GM23338 (cell line): ENCODE measurements at regions not wholly inside any gene's neighbourhood (a gene's known extent, or its start where the extent isn't known, plus 50 kb on each side); places are given as distances from the start of the nearest gene placed in this dataset.

Experiments used
- ATAC-seq: fragments of 200-7000 bp; cut with Tn5 transposase; 3 replicates; pipeline ENCODE4 v1.9.1; 2020
- DNase-seq: peaks from one replicate; pipeline ENCODE4 v3.0.0-alpha.2; 2015; ENCODE audit warnings: low spot score
- H2AFZ ChIP-seq: fragments of 200-600 bp; sonication (generic); 2 replicates; pipeline ENCODE4 v1.8.0; 2016; ENCODE audit warnings: antibody characterized with exemption, mild to moderate bottlenecking, moderate library complexity
- H3F3A ChIP-seq: fragments of 200-600 bp; sonication (generic); replicated peaks from 2 replicates; pipeline ENCODE4 v1.8.0; 2017; ENCODE audit warnings: antibody characterized with exemption, mixed run types, low read depth
- H3K27ac ChIP-seq: fragments of 200-600 bp; sonication (generic); 2 replicates; pipeline ENCODE4 v1.6.1; 2016; ENCODE audit warnings: low read depth
- H3K27me3 ChIP-seq: fragments of 200-600 bp; sonication (generic); 2 replicates; pipeline ENCODE4 v1.8.0; 2016; ENCODE audit warnings: mild to moderate bottlenecking, mixed run types, moderate library complexity; ENCODE audit not compliant: insufficient read depth
- H3K36me3 ChIP-seq: fragments of 200-600 bp; sonication (generic); 2 replicates; pipeline ENCODE4 v1.8.0; 2016; ENCODE audit warnings: mild to moderate bottlenecking; ENCODE audit not compliant: insufficient read depth
- H3K4me1 ChIP-seq: fragments of 200-600 bp; sonication (generic); 2 replicates; pipeline ENCODE4 v1.8.0; 2016; ENCODE audit warnings: mild to moderate bottlenecking, moderate library complexity; ENCODE audit not compliant: insufficient read depth
- H3K4me2 ChIP-seq: fragments of 200-600 bp; sonication (generic); 2 replicates; pipeline ENCODE4 v1.7.1; 2017; ENCODE audit warnings: mixed run types
- H3K4me3 ChIP-seq: fragments of 200-600 bp; sonication (generic); 2 replicates; pipeline ENCODE4 v1.6.1; 2016; ENCODE audit warnings: mixed run types
- H3K79me2 ChIP-seq: fragments of 200-600 bp; sonication (generic); replicated peaks from 2 replicates; pipeline ENCODE4 v1.8.0; 2017; ENCODE audit warnings: mild to moderate bottlenecking; ENCODE audit not compliant: insufficient read depth
- H3K9me2 ChIP-seq: fragments of 200-600 bp; sonication (generic); 2 replicates; pipeline ENCODE4 v1.8.0; 2017; ENCODE audit not compliant: insufficient read depth
- H4K20me1 ChIP-seq: fragments of 200-600 bp; sonication (generic); replicated peaks from 2 replicates; pipeline ENCODE4 v1.8.0; 2017; ENCODE audit warnings: mild to moderate bottlenecking; ENCODE audit not compliant: insufficient read depth
- H3K27ac Mint-ChIP-seq: 2 replicates; pipeline ENCODE4 v1.8.0; 2020; ENCODE audit warnings: inconsistent platforms, mild to moderate bottlenecking, moderate library complexity, mixed read lengths
- H3K27me3 Mint-ChIP-seq: 3 replicates; pipeline ENCODE4 v1.8.0; 2022; ENCODE audit warnings: low read depth, mild to moderate bottlenecking, moderate library complexity, mixed read lengths, inconsistent platforms; ENCODE audit not compliant: insufficient read depth, poor library complexity
- H3K36me3 Mint-ChIP-seq: 3 replicates; pipeline ENCODE4 v1.8.0; 2021; ENCODE audit warnings: low read depth, mild to moderate bottlenecking, inconsistent platforms, moderate library complexity, mixed read lengths
- H3K4me1 Mint-ChIP-seq: 3 replicates; pipeline ENCODE4 v1.8.0; 2020; ENCODE audit warnings: mild to moderate bottlenecking, inconsistent platforms, mixed read lengths
- H3K4me3 Mint-ChIP-seq: 3 replicates; pipeline ENCODE4 v1.8.0; 2021; ENCODE audit warnings: moderate library complexity, mild to moderate bottlenecking, inconsistent platforms, mixed read lengths
- H3K9me3 Mint-ChIP-seq: 3 replicates; pipeline ENCODE4 v1.8.0; 2020; ENCODE audit warnings: moderate library complexity, mild to moderate bottlenecking, inconsistent platforms, mixed read lengths
- CREB1 ChIP-seq: fragments of 250-450 bp; sonication (Bioruptor Pico); IDR thresholded peaks from 2 replicates; pipeline ENCODE4 v1.5.0; 2020; ENCODE audit warnings: low read depth, mild to moderate bottlenecking, moderate library complexity
- JUNB ChIP-seq: IDR thresholded peaks from one replicate; pipeline ENCODE4 v1.6.1; 2016; ENCODE audit warnings: antibody characterized with exemption; ENCODE audit not compliant: unreplicated experiment
- NANOG ChIP-seq: IDR thresholded peaks from 2 replicates; pipeline ENCODE4 v1.6.1; 2016; ENCODE audit warnings: antibody characterized with exemption, borderline replicate concordance
- STAT1 ChIP-seq: IDR thresholded peaks from one replicate; pipeline ENCODE4 v1.6.1; 2016; ENCODE audit warnings: antibody characterized with exemption; ENCODE audit not compliant: unreplicated experiment
- ZNF331 ChIP-seq: fragments of 250-450 bp; sonication (Bioruptor Pico); IDR thresholded peaks from 2 replicates; pipeline ENCODE4 v1.5.0; 2020; ENCODE audit warnings: low read depth, mild to moderate bottlenecking, moderate library complexity
- TF ChIP-seq, protein P1 (sequence below): IDR thresholded peaks from one replicate; pipeline ENCODE4 v1.6.1; 2018; ENCODE audit warnings: antibody characterized with exemption; ENCODE audit not compliant: unreplicated experiment
- TF ChIP-seq, protein P2 (sequence below): IDR thresholded peaks from 2 replicates; pipeline ENCODE4 v1.6.1; 2016; ENCODE audit warnings: antibody characterized with exemption
- TF ChIP-seq, protein P3 (sequence below): fragments of 250-450 bp; sonication (Bioruptor Pico); IDR thresholded peaks from 2 replicates; pipeline ENCODE4 v1.5.0; 2020; ENCODE audit warnings: mild to moderate bottlenecking, moderate library complexity

DNA sequence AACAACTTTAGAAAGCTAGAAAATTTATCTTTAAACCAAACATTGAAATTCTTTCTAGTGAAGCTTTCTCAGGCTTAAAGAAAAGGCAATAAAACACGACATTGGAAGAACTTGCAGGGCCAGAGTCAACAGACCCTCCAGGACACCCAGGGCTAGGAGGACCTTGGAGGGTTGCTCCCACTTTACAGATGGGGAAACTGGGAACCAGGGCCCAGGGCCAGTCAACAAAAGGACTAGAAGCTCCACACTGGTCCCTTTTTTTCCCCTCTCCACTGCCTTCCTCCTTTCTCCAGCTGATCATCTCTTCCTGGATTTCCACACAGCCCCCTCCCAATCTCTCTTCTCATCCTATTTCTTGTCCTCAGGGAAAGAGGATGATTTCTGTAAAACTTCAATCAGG is 307.7 kb upstream of the CDH5 start (continued):
- TF ChIP-seq, protein P1, sequence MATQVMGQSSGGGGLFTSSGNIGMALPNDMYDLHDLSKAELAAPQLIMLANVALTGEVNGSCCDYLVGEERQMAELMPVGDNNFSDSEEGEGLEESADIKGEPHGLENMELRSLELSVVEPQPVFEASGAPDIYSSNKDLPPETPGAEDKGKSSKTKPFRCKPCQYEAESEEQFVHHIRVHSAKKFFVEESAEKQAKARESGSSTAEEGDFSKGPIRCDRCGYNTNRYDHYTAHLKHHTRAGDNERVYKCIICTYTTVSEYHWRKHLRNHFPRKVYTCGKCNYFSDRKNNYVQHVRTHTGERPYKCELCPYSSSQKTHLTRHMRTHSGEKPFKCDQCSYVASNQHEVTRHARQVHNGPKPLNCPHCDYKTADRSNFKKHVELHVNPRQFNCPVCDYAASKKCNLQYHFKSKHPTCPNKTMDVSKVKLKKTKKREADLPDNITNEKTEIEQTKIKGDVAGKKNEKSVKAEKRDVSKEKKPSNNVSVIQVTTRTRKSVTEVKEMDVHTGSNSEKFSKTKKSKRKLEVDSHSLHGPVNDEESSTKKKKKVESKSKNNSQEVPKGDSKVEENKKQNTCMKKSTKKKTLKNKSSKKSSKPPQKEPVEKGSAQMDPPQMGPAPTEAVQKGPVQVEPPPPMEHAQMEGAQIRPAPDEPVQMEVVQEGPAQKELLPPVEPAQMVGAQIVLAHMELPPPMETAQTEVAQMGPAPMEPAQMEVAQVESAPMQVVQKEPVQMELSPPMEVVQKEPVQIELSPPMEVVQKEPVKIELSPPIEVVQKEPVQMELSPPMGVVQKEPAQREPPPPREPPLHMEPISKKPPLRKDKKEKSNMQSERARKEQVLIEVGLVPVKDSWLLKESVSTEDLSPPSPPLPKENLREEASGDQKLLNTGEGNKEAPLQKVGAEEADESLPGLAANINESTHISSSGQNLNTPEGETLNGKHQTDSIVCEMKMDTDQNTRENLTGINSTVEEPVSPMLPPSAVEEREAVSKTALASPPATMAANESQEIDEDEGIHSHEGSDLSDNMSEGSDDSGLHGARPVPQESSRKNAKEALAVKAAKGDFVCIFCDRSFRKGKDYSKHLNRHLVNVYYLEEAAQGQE: no peak

DNA sequence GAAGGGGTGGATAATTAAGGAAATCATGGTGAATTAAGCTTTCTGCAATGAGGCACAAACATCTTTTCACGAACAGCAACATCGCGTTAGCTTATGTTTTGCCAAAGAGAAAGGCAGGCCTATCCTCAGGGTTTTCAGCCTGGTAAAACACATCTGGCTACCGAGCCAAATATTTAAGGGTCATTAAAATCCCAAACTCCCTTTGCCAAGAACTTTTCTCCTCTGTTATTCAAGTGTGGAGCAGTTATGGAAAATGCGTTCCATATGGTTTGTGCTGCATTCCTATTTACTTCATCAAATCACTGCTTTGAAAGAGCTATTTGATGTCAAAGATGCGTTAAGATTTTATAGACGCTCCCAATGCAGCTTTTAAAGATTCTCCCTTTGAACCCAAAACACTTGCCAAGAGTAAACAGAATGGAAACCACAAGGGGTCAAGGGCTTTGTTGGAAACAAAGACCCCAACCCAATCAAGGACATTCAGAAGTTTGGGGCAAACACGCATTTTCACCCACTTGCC is 308.3 kb upstream of the CDH5 start:
- Histone ChIP-seq H3K4me3 (no peak overlapping the region), H3K36me3 (no peaks in the 10 kb centered on the region), H2AFZ (no peak overlapping the region), H3K4me2 (no peak overlapping the region), H3K9me2 (0 out of 2 replicates have a peak, but pooled peaks cover 7% of the 10 kb centered on the region), H3K4me1 (peaks cover 16% of the 10 kb centered on the region), H3K27ac (no peak overlapping the region), H3K79me2 (no peaks in the 10 kb centered on the region), H3F3A (no peaks in the 10 kb centered on the region), H4K20me1 (no peaks in the 10 kb centered on the region), H3K27me3 (no peaks in the 10 kb centered on the region)
- ATAC-seq: no peak
- no peaks in the 10 kb centered on the region for H3K9me3 Mint-ChIP-seq
- peaks cover 4% of the 10 kb centered on the region; the same call in 2 of the 3 replicates for H3K4me1 Mint-ChIP-seq
- H3K27ac Mint-ChIP-seq: no peak overlapping the region
- H3K27me3 Mint-ChIP-seq: peaks cover 7% of the 10 kb centered on the region
- DNase-seq: no peak
- no peak overlapping the region for H3K4me3 Mint-ChIP-seq
- H3K36me3 Mint-ChIP-seq: no peaks in the 10 kb centered on the region; the same call in 2 of the 3 replicates
- TF ChIP-seq, protein P1: no peak
- TF ChIP-seq JUNB (no peak), NANOG (no peak), ZNF331 (CRISPR knock-in tag) (no peak), STAT1 (no peak), CREB1 (CRISPR knock-in tag) (no peak)
- TF ChIP-seq, protein P2, sequence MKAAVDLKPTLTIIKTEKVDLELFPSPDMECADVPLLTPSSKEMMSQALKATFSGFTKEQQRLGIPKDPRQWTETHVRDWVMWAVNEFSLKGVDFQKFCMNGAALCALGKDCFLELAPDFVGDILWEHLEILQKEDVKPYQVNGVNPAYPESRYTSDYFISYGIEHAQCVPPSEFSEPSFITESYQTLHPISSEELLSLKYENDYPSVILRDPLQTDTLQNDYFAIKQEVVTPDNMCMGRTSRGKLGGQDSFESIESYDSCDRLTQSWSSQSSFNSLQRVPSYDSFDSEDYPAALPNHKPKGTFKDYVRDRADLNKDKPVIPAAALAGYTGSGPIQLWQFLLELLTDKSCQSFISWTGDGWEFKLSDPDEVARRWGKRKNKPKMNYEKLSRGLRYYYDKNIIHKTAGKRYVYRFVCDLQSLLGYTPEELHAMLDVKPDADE: no peak
- TF ChIP-seq, protein P3, sequence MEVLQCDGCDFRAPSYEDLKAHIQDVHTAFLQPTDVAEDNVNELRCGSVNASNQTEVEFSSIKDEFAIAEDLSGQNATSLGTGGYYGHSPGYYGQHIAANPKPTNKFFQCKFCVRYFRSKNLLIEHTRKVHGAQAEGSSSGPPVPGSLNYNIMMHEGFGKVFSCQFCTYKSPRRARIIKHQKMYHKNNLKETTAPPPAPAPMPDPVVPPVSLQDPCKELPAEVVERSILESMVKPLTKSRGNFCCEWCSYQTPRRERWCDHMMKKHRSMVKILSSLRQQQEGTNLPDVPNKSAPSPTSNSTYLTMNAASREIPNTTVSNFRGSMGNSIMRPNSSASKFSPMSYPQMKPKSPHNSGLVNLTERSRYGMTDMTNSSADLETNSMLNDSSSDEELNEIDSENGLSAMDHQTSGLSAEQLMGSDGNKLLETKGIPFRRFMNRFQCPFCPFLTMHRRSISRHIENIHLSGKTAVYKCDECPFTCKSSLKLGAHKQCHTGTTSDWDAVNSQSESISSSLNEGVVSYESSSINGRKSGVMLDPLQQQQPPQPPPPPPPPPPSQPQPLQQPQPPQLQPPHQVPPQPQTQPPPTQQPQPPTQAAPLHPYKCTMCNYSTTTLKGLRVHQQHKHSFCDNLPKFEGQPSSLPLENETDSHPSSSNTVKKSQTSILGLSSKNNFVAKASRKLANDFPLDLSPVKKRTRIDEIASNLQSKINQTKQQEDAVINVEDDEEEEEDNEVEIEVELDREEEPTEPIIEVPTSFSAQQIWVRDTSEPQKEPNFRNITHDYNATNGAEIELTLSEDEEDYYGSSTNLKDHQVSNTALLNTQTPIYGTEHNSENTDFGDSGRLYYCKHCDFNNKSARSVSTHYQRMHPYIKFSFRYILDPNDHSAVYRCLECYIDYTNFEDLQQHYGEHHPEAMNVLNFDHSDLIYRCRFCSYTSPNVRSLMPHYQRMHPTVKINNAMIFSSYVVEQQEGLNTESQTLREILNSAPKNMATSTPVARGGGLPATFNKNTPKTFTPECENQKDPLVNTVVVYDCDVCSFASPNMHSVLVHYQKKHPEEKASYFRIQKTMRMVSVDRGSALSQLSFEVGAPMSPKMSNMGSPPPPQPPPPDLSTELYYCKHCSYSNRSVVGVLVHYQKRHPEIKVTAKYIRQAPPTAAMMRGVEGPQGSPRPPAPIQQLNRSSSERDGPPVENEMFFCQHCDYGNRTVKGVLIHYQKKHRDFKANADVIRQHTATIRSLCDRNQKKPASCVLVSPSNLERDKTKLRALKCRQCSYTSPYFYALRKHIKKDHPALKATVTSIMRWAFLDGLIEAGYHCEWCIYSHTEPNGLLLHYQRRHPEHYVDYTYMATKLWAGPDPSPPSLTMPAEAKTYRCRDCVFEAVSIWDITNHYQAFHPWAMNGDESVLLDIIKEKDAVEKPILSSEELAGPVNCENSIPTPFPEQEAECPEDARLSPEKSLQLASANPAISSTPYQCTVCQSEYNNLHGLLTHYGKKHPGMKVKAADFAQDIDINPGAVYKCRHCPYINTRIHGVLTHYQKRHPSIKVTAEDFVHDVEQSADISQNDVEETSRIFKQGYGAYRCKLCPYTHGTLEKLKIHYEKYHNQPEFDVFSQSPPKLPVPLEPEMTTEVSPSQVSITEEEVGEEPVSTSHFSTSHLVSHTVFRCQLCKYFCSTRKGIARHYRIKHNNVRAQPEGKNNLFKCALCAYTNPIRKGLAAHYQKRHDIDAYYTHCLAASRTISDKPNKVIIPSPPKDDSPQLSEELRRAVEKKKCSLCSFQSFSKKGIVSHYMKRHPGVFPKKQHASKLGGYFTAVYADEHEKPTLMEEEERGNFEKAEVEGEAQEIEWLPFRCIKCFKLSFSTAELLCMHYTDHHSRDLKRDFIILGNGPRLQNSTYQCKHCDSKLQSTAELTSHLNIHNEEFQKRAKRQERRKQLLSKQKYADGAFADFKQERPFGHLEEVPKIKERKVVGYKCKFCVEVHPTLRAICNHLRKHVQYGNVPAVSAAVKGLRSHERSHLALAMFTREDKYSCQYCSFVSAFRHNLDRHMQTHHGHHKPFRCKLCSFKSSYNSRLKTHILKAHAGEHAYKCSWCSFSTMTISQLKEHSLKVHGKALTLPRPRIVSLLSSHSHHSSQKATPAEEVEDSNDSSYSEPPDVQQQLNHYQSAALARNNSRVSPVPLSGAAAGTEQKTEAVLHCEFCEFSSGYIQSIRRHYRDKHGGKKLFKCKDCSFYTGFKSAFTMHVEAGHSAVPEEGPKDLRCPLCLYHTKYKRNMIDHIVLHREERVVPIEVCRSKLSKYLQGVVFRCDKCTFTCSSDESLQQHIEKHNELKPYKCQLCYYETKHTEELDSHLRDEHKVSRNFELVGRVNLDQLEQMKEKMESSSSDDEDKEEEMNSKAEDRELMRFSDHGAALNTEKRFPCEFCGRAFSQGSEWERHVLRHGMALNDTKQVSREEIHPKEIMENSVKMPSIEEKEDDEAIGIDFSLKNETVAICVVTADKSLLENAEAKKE (CRISPR knock-in tag): no peak
